H1 (cell line): ENCODE measurements at regions not wholly inside any gene's neighbourhood (a gene's known extent, or its start where the extent isn't known, plus 50 kb on each side); places are given as distances from the start of the nearest gene placed in this dataset.

ENCODE experiments used
- CTCF ChIA-PET: fragments of 300-600 bp; sonication (Branson Sonifier 250); formaldehyde crosslinking; loops from one replicate; lab custom pipeline; 2021; ENCODE audit not compliant: partially characterized antibody; lab: Charles Lee
- POLR2A ChIA-PET: fragments of 300-600 bp; sonication (Branson Sonifier 250); formaldehyde crosslinking; loops from one replicate; lab custom pipeline; 2021; ENCODE audit warnings: inconsistent platforms; ENCODE audit not compliant: partially characterized antibody; lab: Charles Lee
- DNase-seq, 2 experiments: peaks; one replicate each; pipeline versions ENCODE4 v3.0.0 to v3.0.0-alpha.2; 2010 to 2022; ENCODE audit warnings: low spot score in 2 of 2, low read depth in 1 of 2, mixed read lengths in 1 of 2
- FAIRE-seq: peaks from 2 replicates; lab custom pipeline; 2011; peaks lifted over from hg19 to GRCh38; lab: Jason Lieb, UNC
- H2AFZ ChIP-seq: 2 replicates; pipeline ENCODE4 v1.8.1; 2012; ENCODE audit warnings: low read length, inconsistent platforms
- H2AK5ac ChIP-seq: 2 replicates; pipeline ENCODE4 v1.6.1; 2013; ENCODE audit warnings: low read depth, low read length
- H2BK120ac ChIP-seq: replicated peaks from 2 replicates; pipeline ENCODE3; 2013; ENCODE audit warnings: low read depth, low read length, inconsistent platforms
- H2BK12ac ChIP-seq: 2 replicates; pipeline ENCODE4 v1.6.1; 2013; ENCODE audit warnings: low read depth, low read length
- H2BK15ac ChIP-seq: 2 replicates; pipeline ENCODE4 v1.6.1; 2013; ENCODE audit warnings: low read length
- H2BK20ac ChIP-seq: 2 replicates; pipeline ENCODE4 v1.6.1; 2013; ENCODE audit warnings: low read length
- H2BK5ac ChIP-seq: 2 replicates; pipeline ENCODE4 v1.6.1; 2013; ENCODE audit warnings: low read depth, low read length
- H3K14ac ChIP-seq: 2 replicates; pipeline ENCODE4 v1.6.1; 2013; ENCODE audit warnings: inconsistent platforms; ENCODE audit not compliant: insufficient read length
- H3K18ac ChIP-seq: 2 replicates; pipeline ENCODE4 v1.6.1; 2013; ENCODE audit warnings: low read length; ENCODE audit errors: extremely low read depth
- H3K23ac ChIP-seq: 2 replicates; pipeline ENCODE4 v1.6.1; 2013; ENCODE audit warnings: inconsistent platforms; ENCODE audit not compliant: insufficient read length
- H3K23me2 ChIP-seq: 2 replicates; pipeline ENCODE4 v1.6.1; 2013; ENCODE audit warnings: low read depth, low read length
- H3K27ac ChIP-seq: 2 replicates; pipeline ENCODE4 v1.6.1; 2011; ENCODE audit warnings: low read depth, low read length, inconsistent platforms
- H3K27me3 ChIP-seq, 4 experiments: replicated peaks in 1 of 4; 1 replicate in 1 of 4; 2 replicates in 3 of 4; pipeline versions ENCODE4 v1.6.1 to v1.8.1; 2011 to 2013; ENCODE audit warnings: low read length in 3 of 4, mild to moderate bottlenecking in 3 of 4, inconsistent platforms in 2 of 4, mixed read lengths in 2 of 4, moderate library complexity in 1 of 4; ENCODE audit not compliant: control insufficient read depth in 3 of 4, insufficient read depth in 3 of 4; ENCODE audit errors: extremely low read depth in 1 of 4
- H3K36me3 ChIP-seq, 4 experiments: 2 replicates each; pipeline versions ENCODE4 v1.6.1 to v1.8.1; 2011 to 2013; ENCODE audit warnings: mild to moderate bottlenecking in 4 of 4, low read length in 3 of 4, moderate library complexity in 2 of 4, control low read depth in 1 of 4, inconsistent platforms in 1 of 4; ENCODE audit not compliant: insufficient read depth in 4 of 4, control insufficient read depth in 2 of 4
- H3K4ac ChIP-seq: replicated peaks from 2 replicates; pipeline ENCODE3; 2013; ENCODE audit warnings: low read length, low read depth, mixed read lengths, inconsistent platforms; ENCODE audit not compliant: insufficient read length
- H3K4me1 ChIP-seq, 4 experiments: replicated peaks in 1 of 4; 1 replicate in 1 of 4; 2 replicates in 3 of 4; pipeline versions ENCODE4 v1.6.1 to v1.8.1; 2011 to 2013; ENCODE audit warnings: low read length in 3 of 4, inconsistent platforms in 2 of 4, mixed read lengths in 1 of 4; ENCODE audit not compliant: insufficient read depth in 4 of 4, control insufficient read depth in 3 of 4
- H3K4me2 ChIP-seq, 2 experiments: 2 replicates each; pipeline versions ENCODE4 v1.6.1 to v1.8.1; 2011 to 2013; ENCODE audit warnings: low read depth in 2 of 2, low read length in 2 of 2, control low read depth in 1 of 2, inconsistent platforms in 1 of 2, mild to moderate bottlenecking in 1 of 2; ENCODE audit not compliant: insufficient read depth in 1 of 2
- H3K4me3 ChIP-seq, 4 experiments: fragments of 200-600, 300-600 bp in 1 of 4; sonication (generic), shearing (Covaris generic), sonication (Bioruptor Twin) in 1 of 4; 2 replicates each; pipeline versions ENCODE4 v1.5.1 to v1.8.1; 2011 to 2016; ENCODE audit warnings: low read length in 4 of 4, low read depth in 3 of 4, control low read depth in 2 of 4, inconsistent platforms in 2 of 4, mild to moderate bottlenecking in 2 of 4, mixed read lengths in 1 of 4, moderate library complexity in 1 of 4; ENCODE audit not compliant: insufficient read depth in 2 of 4; ENCODE audit errors: extremely low read depth in 1 of 4
- H3K56ac ChIP-seq: replicated peaks from 2 replicates; pipeline ENCODE3; 2013; ENCODE audit warnings: low read depth, mild to moderate bottlenecking, mixed read lengths, low read length, inconsistent platforms; ENCODE audit not compliant: insufficient read length
- H3K79me1 ChIP-seq: 2 replicates; pipeline ENCODE4 v1.6.1; 2013; ENCODE audit warnings: low read depth, low read length, control low read depth
- H3K79me2 ChIP-seq, 2 experiments: 2 replicates each; pipeline versions ENCODE4 v1.6.1 to v1.8.1; 2012 to 2013; ENCODE audit warnings: low read length in 2 of 2, mild to moderate bottlenecking in 2 of 2, inconsistent platforms in 1 of 2; ENCODE audit not compliant: insufficient read depth in 2 of 2, control insufficient read depth in 1 of 2
- H3K9ac ChIP-seq, 4 experiments: replicated peaks in 1 of 4; 1 replicate in 1 of 4; 2 replicates in 3 of 4; pipeline versions ENCODE4 v1.6.1 to v1.8.1; 2011 to 2013; ENCODE audit warnings: low read depth in 3 of 4, low read length in 3 of 4, control low read depth in 2 of 4, mild to moderate bottlenecking in 2 of 4, moderate library complexity in 2 of 4, inconsistent platforms in 1 of 4; ENCODE audit errors: extremely low read depth in 1 of 4
- H3K9me3 ChIP-seq, 2 experiments: 2 replicates each; pipeline versions ENCODE4 v1.6.1 to v1.8.1; 2012 to 2013; ENCODE audit warnings: mild to moderate bottlenecking in 2 of 2, moderate library complexity in 2 of 2, control low read depth in 1 of 2, inconsistent platforms in 1 of 2, low read depth in 1 of 2, low read length in 1 of 2, mixed read lengths in 1 of 2; ENCODE audit not compliant: insufficient read depth in 2 of 2
- H4K20me1 ChIP-seq, 2 experiments: replicated peaks in 1 of 2; 2 replicates each; pipeline versions ENCODE3 to v1.8.1; 2011 to 2013; ENCODE audit warnings: inconsistent platforms in 2 of 2, low read length in 2 of 2, mild to moderate bottlenecking in 1 of 2; ENCODE audit not compliant: insufficient read depth in 2 of 2, control insufficient read depth in 1 of 2
- H4K5ac ChIP-seq: 2 replicates; pipeline ENCODE4 v1.6.1; 2013; ENCODE audit warnings: low read length, low read depth, mixed read lengths, inconsistent platforms; ENCODE audit not compliant: insufficient read length
- H4K8ac ChIP-seq: 2 replicates; pipeline ENCODE4 v1.8.0; 2013; ENCODE audit warnings: mild to moderate bottlenecking, moderate library complexity, low read length, inconsistent platforms; ENCODE audit not compliant: insufficient read depth; ENCODE audit errors: extremely low read depth
- H4K91ac ChIP-seq: replicated peaks from 2 replicates; pipeline ENCODE3; 2013; ENCODE audit warnings: low read length, mixed read lengths, inconsistent platforms; ENCODE audit not compliant: insufficient read length
- ATF2 ChIP-seq: IDR thresholded peaks from 2 replicates; pipeline ENCODE4 v1.6.1; 2012; ENCODE audit warnings: low read length, inconsistent platforms
- BACH1 ChIP-seq: IDR thresholded peaks from 2 replicates; pipeline ENCODE4 v1.6.1; 2012; ENCODE audit warnings: low read length, improper control_type of control experiment
- BRCA1 ChIP-seq: IDR thresholded peaks from 2 replicates; pipeline ENCODE4 v1.6.1; 2012; ENCODE audit warnings: low read depth, low read length, improper control_type of control experiment
- CEBPB ChIP-seq: IDR thresholded peaks from 2 replicates; pipeline ENCODE4 v1.6.1; 2012; ENCODE audit warnings: low read depth, low read length
- GTF2F1 ChIP-seq: IDR thresholded peaks from 2 replicates; pipeline ENCODE4 v1.6.1; 2012; ENCODE audit warnings: low read depth, low read length, improper control_type of control experiment, borderline replicate concordance
- PHF8 ChIP-seq: fragments of 200-600 bp; sonication (generic); conservative IDR thresholded peaks from 2 replicates; pipeline ENCODE4 v1.7.1; 2012; ENCODE audit warnings: low read depth, mild to moderate bottlenecking, inconsistent platforms, low read length, moderate library complexity
- POLR2AphosphoS5 ChIP-seq: IDR thresholded peaks from 2 replicates; pipeline ENCODE4 v1.6.1; 2011; ENCODE audit warnings: low read depth, low read length
- POU5F1 ChIP-seq: IDR thresholded peaks from 2 replicates; pipeline ENCODE4 v1.6.1; 2011; ENCODE audit warnings: low read depth, mild to moderate bottlenecking, low read length, moderate library complexity
- SAP30 ChIP-seq: fragments of 300-600 bp; sonication (generic); IDR thresholded peaks from 2 replicates; pipeline ENCODE4 v1.7.1; 2012; ENCODE audit warnings: low read length, moderate library complexity, mild to moderate bottlenecking, inconsistent platforms; ENCODE audit not compliant: insufficient read depth, insufficient replicate concordance
- SIRT6 ChIP-seq: IDR thresholded peaks from one replicate; pipeline ENCODE4 v1.7.1; 2012; ENCODE audit warnings: low read length, inconsistent platforms
- SP4 ChIP-seq: IDR thresholded peaks from 2 replicates; pipeline ENCODE4 v1.6.1; 2012; ENCODE audit warnings: low read length, inconsistent platforms
- TAF1 ChIP-seq: IDR thresholded peaks from 2 replicates; pipeline ENCODE4 v1.6.1; 2011; ENCODE audit warnings: mild to moderate bottlenecking, low read depth, low read length
- TAF7 ChIP-seq: optimal IDR thresholded peaks from 2 replicates; pipeline ENCODE3; 2011; ENCODE audit warnings: low read depth, mild to moderate bottlenecking, inconsistent platforms, low read length, moderate library complexity, borderline replicate concordance
- TEAD4 ChIP-seq: IDR thresholded peaks from 2 replicates; pipeline ENCODE4 v1.6.1; 2012; ENCODE audit warnings: low read depth, low read length, inconsistent platforms, mixed read lengths
- YY1 ChIP-seq: IDR thresholded peaks from 2 replicates; pipeline ENCODE4 v1.6.1; 2011; ENCODE audit warnings: low read depth, mild to moderate bottlenecking, low read length
- WGBS, 2 experiments: shearing (Covaris generic) in 1 of 2; methylation state at CpG; one replicate each; pipeline versions ENCODE4 v1.1.6 to v1.1.7; 2013 to 2015; ENCODE audit warnings: low lambda C conversion rate in 2 of 2, mixed read lengths in 2 of 2, inconsistent platforms in 1 of 2, low coverage in 1 of 2, missing lambda C conversion rate in 1 of 2; ENCODE audit not compliant: insufficient replicate concordance in 2 of 2, insufficient coverage in 1 of 2, insufficient read length in 1 of 2; ENCODE audit errors: extremely low coverage in 1 of 2, missing lambda C conversion rate in 1 of 2; 5-methylcytosine and 5-hydroxymethylcytosine counted together

- FAIRE-seq (no peak), DNase-seq (no peak)
- H2BK12ac ChIP-seq = no peak overlapping the region
- no peaks in the 10 kb centered on the region for H3K36me3 ChIP-seq
- H4K5ac ChIP-seq = no peak overlapping the region
- H2BK15ac ChIP-seq = no peak overlapping the region
- H3K4me3 ChIP-seq = no peak overlapping the region
- H3K79me1 ChIP-seq = no peaks in the 10 kb centered on the region
- CTCF ChIA-PET = no interaction called here
- no peaks in the 10 kb centered on the region for H3K27me3 ChIP-seq
- H3K9me3 ChIP-seq = no peaks in the 10 kb centered on the region
- no peak overlapping the region for H2AFZ ChIP-seq
- no peak overlapping the region for H2BK5ac ChIP-seq
- WGBS, 2 experiments = 89% methylated on average over 8 of the region's 8 CpGs; no CpG with 5 or more reads in 1 of the 2 experiments
- no peak overlapping the region for H2BK20ac ChIP-seq
- POLR2A ChIA-PET = no interaction called here
- no peaks in the 10 kb centered on the region for H3K4me1 ChIP-seq
- no peak overlapping the region for H3K27ac ChIP-seq
- H3K23me2 ChIP-seq = no peaks in the 10 kb centered on the region
- no peak overlapping the region for H4K91ac ChIP-seq
- H3K14ac ChIP-seq = no peak overlapping the region
- H2AK5ac ChIP-seq = no peak overlapping the region
- H4K8ac ChIP-seq = no peak overlapping the region
- H3K79me2 ChIP-seq = no peaks in the 10 kb centered on the region
- no peak overlapping the region for H3K4me2 ChIP-seq
- H3K18ac ChIP-seq = no peak overlapping the region
- no peak overlapping the region for H2BK120ac ChIP-seq
- no peak overlapping the region for H3K23ac ChIP-seq
- no peak overlapping the region for H3K56ac ChIP-seq
- no peak overlapping the region for H3K9ac ChIP-seq
- no peak overlapping the region for H3K4ac ChIP-seq
- no peaks in the 10 kb centered on the region for H4K20me1 ChIP-seq
- no peak for TF ChIP-seq YY1
- TF ChIP-seq SP4 = no peak
- TF ChIP-seq PHF8 = no peak
- no peak for TF ChIP-seq GTF2F1
- TF ChIP-seq ATF2 = no peak
- no peak for TF ChIP-seq TAF7
- no peak for TF ChIP-seq POLR2AphosphoS5
- TF ChIP-seq TEAD4 = no peak
- TF ChIP-seq BACH1 = no peak
- no peak for TF ChIP-seq SIRT6
- no peak for TF ChIP-seq BRCA1
- no peak for TF ChIP-seq CEBPB
- no peak for TF ChIP-seq TAF1
- TF ChIP-seq POU5F1 = no peak
- TF ChIP-seq SAP30 = no peak
These were observed 1528.5 kb downstream of the BRD1 start for GRCh38 chr22:48299124-48299523.
